Activated CD4-positive, alpha-beta T cell treated with anti-CD3 and anti-CD28 coated beads, Interleukin-2, amount 50 U/mL, for 48 hours (primary cell): ENCODE measurements at regions not wholly inside any gene's neighbourhood (a gene's known extent, or its start where the extent isn't known, plus 50 kb on each side); places are given as distances from the start of the nearest gene placed in this dataset.
"Not testable (repeated sequence)": the region's sequence is repeated elsewhere in the genome, so short reads cannot be mapped to it uniquely, and the experiment has no call there.

Experiments used
- DNase-seq, 2 experiments: peaks; one replicate each; pipeline ENCODE4 v3.0.0-alpha.2; 2020

DNA sequence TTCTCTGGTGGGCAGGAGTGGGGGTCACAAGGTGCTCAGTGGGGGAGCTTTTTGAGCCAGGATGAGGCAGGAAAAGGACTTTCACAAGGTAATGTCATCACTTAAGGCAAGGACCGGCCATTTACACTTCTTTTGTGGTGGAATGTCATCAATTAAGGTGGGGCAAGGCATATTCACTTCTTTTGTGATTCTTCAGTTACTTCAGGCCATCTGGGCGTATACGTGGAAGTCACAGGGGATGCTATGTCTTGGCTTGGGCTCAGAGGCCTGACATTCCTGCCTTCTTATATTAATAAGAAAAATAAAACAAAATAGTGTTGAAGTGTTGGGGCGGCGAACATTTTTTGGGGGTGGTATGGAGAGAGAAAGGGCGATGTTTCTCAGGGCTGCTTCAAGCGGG is 179.5 kb downstream of the CD83 start:
- not testable (repeated sequence) for DNase-seq

DNA sequence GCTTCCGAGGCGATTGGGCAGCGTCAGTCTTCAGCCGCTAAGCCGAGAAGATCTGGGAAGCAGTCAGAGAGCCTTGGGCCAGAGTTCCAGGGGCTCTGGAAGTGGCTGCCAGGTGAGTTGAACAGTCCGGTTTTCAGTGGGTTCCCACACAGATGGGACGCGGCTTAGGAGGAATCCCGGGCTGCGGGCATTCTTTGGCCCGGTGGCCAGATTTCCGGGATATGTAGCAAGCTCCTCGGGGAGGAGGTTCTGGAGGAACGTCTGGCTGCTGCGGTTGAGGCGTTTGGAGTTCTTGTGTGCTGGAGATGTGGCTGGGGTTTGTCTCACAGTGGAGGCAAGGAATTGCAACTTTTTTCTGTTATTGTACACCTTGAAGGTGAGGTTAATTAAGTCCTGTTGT is 182.6 kb downstream of the CD83 start:
- not testable (repeated sequence) for DNase-seq

DNA sequence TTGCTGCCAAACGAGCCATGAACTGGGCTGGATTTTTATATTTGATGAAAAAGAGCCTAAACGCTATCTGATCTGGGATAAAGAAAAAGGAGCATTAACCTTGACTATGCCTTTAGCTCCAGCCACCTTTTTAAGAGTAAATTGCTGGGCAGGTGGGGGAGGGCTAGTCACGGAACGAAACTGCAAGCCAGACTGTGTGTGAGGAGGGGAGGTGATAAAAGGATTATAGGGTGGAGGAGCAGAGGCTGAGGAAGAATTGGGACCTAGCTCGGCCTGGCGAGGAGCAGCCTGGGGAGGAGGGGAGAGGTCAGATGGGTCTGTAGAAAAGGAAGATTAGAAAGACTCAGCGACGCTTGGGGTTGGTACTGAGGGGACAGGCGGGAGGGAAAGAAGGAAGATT is 183.1 kb downstream of the CD83 start:
- DNase-seq: not testable (repeated sequence)

DNA sequence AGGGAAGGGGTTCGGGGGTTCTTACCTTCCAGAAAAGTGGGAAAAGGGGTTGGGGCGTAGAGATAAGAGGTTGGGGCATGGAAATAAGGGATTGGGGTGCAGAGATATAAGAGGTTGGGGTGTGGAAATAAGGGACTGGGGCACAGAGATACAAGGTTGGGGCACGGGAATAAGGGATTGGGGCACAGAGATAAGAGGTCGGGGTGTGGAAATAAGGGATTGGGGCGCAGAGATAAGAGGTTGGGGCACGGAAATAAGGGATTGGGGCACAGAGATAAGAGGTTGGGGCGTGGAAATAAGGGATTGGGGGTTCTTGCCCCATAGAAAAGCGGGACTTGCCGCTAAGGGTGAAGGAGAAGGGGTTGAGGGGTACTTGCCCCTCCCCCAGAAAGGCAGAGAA is 183.9 kb downstream of the CD83 start:
- DNase-seq: not testable (repeated sequence)

DNA sequence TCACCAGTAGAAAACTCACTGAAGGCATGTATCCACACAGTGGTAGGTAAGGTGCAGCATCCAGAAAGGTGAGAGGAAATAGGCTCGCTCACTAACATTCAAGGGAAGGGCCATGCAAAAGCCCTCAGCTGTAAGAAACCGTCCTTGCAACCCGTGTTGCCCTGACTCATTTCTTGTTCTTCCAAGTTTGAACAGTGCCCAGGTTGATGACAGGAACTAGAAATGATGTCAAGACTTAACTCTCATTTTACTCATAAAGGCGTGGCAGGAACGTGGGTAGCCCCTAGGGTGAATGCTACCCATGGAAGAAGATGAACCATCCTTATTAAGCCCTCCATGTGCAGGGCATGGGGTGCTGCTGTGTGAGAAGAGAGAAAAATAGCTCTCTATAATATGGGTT is 187.6 kb downstream of the CD83 start:
- DNase-seq: peak; percentile 12 to 30

DNA sequence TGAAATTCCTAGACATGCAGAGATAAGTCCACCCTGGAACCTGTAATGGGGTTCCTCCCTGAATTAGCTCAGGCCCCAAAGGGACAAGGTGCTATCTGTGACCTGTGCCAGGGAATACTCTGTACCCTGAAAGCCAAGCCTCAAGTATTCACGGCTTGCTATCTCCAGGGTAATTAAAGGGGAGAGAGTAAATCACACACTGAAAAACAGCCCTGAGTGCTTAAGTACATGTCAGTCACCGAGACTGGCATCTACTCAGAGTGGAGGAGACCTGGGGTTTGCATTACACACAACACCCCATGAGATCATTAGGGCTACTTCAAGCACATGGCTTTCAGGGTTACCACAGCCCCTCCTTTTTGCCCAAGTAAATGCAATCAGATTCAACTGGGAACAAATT is 188.1 kb downstream of the CD83 start:
- no peak for DNase-seq

DNA sequence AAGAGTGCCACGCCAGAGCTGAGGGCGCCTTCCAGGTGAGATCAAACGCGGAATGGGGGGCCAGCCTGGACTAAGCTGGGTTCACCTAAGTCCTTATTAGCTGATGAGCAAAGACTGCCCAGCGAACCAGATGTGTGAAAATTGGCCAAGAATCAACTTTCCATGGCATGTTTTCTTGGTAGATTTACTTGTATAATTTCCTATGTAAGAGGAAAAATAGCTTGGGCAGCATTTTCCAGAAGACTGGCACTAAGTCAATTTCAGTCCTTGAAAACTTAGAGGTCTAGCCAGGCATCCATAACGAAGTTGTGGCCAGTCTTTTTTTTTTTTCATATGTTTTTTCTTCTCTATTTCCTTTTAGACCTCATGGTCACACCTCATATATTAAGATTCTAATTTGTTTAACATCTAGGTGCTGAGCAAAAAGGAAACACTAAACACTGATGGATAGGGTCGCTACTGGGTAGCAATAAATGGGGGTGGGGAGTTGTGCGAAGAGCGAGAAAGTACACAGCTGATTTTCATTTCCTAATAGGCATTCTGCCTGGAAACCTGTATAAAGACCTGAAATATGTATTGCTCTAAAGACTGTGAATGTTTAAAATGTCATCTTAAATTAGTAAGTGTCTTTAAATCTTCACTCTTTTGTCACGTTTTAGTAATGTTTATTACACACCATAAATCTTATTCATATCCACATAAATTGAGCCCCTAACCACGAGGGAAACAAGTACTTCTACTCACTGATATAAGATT is 188.8 kb downstream of the CD83 start:
- no peak for DNase-seq

DNA sequence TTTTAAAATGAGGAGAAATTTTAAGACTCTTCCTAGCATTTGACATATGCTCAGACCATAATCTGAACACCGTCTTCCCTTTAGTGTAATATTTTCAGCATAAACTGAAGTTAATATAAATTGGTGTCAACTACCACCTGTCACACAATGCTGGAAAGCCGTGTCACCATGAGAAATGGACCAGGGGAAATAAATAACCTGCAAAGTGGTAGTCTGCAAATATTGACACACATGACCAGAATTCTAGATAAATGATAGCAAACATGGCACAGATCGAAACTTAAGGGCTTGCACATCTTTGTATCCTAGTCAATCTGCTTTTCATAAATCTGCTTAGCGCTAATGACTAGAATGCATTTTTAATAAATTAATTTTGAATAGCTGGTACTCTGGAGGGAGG is 191.9 kb downstream of the CD83 start:
- DNase-seq: no peak

DNA sequence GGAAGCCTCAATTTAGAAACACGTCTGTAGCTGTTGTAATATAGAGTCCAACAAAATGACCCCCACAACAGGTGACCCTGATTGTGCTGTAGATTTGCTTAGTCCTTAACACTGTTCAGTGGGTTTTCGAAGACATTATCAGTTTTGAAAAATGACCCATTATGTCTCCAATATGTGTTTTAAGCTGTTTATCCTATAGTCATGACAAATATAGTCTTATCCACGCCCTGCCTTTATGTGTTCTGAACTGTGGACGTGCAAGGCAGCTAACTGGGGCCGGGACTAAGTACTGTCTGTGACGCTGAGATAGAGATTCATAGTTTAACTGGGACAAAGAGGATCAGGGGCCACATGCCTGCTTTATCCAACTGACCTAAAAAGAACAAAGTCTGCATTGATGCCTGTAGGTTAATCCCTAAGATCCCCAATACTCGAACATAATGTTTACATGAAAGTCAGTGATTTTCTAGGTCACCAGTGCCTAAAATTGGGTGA is 192.4 kb downstream of the CD83 start:
- no peak for DNase-seq

DNA sequence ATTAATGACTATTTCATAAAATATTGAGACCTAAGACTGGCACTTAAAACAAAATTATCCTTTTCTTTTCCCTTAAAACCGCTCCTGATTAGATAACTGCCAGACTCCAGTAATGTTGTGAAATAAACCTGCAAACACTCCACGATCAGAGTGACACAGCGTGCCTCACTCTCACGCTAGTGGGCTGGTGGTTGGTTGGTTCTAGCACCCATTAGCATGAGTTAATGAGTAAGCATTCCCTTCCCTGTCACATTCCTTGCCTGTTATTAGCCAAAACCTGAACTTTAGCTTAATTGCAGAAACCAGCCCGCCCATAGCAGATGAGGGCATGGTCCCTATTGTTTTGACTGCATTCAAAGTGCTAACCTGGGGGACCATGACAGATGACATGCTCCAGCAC is 193.4 kb downstream of the CD83 start:
- no peak for DNase-seq

DNA sequence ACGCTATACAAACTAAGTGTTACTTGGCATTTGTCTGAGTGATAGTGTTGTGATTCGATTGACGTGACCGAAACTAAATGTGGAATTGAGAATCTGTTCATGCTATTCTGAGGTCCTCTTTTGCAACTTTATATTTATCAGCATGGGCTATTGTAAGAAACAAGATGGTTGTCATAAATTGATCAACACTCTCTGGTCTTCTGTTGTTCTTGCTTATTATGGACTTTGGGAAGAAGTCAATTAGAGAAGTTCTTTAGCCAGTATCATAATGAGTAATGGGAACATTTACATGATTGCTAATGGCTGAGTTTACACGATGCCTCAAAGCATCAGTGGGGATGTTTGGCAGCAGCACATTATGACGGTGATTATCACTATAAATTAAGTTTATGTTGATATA is 195.0 kb downstream of the CD83 start:
- no peak for DNase-seq

DNA sequence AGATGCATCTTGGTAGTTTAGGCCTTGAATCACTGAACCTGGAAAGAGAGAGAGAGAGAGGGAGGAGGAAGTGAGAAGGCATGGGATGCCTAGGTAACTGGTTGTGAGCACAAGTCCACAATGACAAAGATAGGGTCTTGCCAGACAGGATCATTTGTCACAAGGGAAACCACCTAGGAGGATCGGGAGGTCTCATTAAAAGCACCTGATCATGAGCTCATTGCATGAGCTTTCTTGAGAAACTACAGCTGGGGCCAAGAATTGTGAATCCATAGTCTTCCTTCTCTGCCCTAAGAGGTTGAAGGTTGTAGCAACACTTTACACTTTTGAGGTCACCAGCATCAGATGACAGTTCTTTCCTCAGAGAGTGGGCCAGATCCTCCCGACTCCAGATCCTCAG is 195.7 kb downstream of the CD83 start:
- DNase-seq: no peak

DNA sequence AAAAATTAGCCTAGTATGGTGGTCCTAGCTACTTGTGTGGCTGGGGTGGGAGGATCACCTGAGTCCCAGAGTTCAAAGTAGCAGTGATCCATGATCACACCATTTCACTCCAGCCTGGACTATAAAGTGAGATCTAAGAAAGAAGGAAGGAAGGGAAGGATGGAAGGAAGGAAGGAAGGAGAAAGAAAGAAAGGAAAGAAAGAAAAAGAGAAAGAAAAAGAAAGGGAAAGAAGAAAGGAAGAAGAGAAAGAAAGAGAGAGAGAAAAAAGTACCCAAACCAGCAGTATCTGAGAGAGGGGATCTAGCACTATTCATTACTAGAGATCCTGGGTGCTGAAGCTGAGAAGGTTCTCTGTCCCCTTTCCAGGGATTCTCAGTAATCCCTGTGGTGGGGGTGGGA is 197.8 kb downstream of the CD83 start:
- DNase-seq: no peak

DNA sequence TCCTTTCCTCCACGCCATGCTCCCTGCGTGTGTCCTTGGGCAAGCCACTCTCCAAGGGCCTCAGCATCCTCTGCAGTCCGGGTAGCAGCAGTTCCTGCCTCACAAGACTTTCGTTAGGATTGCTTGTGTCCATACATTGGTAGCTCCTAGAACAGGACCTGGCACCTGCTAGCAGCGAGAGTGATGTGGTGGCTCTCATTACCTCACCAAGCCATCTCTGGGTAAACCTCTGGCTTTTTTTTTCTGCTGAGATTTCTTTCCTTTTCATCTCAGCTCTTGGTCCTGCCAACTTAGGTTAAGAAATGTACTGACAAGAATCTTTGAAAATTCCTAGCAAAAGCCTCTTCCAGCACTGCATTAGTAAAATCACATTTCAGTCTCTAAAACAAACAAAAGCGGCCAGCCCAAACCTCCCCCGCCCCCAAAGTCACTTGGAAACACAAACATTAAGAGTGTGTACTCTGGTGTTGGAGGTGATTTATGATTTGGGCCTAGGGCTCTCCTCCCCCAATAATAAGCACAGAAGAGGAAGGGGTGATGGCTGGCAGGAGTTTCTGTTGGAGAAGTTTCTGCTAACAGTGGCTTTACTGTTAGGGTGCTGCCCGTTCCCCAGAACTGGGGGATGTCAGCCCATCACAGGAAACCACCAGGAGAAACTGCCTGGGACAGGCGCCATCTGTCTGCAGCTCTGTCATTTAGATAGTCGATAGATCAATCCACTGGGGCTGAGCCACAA is 199.2 kb downstream of the CD83 start:
- peak in 1 of 2 experiments; percentile 28 for DNase-seq

DNA sequence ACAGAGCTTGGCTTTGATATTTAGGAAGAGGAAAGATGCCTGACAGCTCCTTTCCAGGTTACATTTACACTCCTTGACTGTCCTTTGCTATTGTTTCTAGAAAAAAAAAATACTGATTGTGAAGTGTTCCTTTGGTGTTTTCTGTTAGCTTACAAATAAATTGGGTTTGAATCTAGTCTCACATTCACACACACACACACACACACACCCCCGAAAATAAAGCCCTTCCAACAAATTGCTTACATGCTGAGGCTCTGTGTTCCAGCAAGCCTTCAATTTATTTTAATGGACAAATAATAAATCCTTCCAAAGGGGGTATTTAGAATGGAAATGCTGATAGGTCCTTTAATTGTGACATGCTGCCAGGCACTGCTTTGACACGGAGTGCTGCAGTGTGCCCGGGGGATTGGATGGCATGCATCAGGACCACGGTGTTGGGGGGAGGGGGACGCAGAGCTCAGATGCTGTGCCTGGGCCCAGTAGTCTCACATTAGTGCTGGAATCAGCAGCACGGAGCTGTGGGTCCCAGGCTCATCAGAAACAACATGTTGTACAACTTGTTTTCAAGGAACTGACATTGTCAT is 199.9 kb downstream of the CD83 start:
- no peak for DNase-seq

DNA sequence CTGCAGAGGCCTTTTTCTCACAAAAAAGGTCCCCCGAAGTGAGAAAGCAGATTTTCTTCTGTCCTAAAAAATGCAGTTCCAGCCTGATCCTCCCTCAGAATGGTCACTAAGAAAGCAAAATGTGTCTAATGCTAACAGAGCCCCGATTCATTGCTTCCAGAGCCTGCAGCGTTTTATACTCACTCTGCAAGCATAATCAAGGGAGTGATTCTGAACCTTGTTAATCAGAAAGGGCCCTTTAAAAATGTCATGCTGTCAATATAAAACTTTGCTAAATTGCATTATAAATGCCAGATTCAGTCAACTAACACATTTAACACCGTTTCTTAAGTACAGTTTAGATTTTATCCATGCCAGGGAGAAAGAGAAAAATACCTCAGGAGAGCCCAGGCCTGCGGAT is 202.8 kb downstream of the CD83 start:
- DNase-seq: no peak

DNA sequence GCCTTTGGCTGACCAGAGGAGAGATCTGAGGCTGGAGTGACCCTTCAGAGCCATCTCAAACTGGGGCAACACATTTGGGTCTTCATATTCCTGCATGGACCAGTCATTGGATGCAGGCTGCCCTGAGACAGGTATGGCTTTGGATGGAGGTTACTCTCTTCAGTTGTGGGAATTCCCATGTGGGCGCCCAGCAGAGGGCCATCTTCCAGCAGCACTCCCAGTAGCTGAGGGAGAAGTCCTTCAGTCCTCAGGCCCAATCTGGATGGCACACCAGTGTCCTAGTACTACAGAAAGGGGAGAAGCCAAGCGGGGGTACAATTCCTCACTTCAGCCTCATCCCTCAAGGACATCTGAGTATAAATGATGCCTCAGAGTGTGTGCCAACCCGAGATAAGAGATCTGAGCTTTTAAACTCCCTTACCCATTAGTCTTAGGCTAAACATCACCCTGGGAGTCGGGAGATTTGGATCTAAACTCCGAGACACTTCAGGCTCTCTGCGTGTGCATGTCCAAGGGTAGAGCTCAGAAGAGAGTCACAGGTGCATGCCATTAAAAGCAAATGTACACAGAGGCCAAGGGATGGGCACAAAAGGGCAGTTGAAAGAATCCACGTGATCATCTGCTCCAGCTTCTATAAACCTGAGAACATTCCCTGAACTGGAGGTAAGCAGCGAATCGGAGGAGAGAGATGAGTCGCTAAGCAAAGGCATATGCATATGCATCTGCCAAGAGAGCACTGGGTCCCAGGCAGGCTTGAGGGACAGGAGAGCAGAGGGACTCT is 204.6 kb downstream of the CD83 start:
- DNase-seq: no peak

DNA sequence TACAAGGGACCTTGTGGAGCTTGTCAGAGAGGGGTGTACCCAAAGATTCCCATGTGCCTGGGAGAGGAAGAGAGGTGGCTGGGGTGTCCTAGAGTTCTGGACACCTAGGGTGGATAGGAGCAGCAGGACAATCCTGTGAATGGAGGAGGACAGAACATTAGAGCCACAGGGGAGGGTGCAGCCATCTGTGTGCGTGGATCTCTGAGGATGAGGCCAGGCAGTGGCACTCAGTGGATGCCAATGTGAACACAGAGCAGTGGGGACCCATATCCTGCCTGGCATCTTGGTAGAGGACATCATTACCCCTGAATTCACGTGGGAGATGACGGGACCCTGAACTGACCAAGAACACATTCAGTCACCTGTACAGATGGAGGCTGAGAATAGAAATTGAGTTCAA is 205.3 kb downstream of the CD83 start:
- DNase-seq: no peak

DNA sequence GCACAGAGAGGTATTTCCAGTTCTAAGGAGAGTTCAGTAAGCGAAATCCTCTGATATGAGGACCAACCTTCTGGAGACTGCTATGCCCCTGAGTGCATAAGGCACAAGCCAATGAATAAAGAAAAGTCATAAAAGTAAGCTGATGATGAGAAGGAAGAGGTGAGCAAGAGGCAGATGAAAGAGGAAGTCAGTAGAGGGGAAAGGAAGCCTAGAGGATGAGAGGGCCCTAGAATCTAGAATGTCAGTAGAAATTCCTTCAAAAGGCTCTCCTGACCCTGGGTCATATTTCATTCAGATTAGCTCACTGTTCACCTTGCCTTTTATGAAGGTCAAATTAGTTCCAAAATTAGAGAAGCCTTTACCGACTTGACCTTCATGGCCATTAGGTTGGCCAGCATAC is 209.2 kb downstream of the CD83 start:
- DNase-seq: no peak

DNA sequence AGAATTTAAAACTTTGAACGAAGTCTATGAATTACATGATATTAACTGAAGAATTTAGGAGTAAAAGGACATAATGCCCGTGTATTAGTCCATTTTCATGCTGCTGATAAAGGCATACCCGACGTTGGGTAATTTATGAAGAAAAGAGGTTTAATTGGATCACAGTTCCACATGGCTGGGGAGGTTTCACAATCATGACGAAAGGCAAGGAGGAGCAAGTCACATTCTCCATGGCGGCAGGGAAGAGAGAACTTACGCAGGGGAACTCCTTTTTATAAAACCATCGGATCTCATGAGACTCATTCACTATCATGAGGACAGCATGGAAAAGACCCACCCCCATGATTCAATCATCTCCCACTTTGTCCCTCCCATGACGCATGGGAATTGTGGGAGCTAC is 210.6 kb downstream of the CD83 start:
- no peak for DNase-seq

DNA sequence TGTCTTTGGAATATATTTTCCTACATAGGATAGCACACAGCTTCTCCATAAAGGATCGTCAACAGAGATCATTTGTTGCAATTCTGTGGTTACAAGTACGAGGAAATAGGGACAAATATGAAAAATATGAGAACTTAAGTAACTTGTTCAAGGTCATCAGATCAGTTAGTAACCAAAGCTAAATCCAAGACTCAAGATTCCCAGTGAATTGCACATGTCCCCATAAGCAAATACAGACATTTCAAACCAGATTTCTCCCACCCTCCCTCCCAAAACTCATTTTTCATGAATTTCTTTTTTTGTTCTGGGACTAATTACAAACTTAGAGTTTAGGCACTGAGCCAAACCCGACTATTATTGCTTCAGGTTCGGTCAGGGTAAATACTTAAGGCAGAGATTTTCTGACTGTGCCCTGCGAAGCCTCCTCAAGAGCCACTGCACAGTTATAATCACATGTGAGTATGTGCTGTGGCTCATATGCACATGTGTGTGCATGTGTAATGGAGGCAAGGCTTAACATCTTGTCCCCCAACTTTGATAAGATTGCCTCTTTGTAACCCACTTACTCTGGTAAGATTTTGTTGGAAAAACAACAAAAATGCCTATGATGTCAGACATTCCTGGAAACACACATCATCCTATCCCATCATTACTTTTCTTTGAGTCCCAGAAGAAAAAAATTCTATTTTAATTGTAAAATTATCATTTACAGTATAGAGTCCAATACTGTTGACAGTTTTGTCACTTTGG is 216.2 kb downstream of the CD83 start:
- DNase-seq: no peak

DNA sequence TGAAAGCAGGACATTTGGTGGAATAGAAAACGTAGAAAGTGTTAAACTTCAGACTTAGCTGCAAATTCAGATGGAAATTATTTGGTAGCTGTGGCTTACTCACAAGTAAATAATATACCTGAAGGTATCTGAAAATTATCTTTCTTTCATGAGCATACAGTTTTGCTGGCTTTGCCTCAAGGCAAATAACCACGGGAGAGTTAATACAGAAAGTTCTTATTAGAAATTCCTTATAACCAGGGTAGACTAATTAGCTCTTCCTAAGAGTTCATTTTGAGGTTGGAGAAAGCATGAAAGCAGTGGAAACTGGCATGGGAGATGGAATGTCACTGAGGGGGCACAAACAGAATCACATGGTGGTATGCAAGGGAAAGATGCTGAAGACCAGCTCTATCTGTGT is 217.5 kb downstream of the CD83 start:
- no peak for DNase-seq

DNA sequence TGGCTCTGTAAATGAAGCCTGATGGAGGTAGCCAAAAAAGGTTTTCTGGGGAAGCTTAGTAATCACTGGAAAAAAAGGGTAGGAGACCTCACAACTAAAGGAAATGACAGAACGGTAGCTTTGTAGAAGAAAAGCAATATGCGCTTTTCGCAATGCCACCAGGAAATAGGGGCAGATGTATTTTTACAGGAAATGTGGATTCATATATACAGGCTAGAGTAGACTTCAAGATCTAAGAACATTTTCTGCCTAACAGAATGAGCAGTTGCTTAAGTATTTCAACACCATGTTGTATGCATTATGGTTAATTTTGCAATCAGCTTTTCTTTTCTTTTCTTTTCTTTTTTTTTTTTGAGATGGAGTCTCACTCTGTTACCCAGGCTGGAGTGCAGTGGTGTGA is 219.6 kb downstream of the CD83 start:
- no peak for DNase-seq
